H9 (cell line): ENCODE measurements at regions not wholly inside any gene's neighbourhood (a gene's known extent, or its start where the extent isn't known, plus 50 kb on each side); places are given as distances from the start of the nearest gene placed in this dataset.

Source experiments
- DNase-seq: peaks from one replicate; pipeline ENCODE4 v3.0.0-alpha.2; 2017
- H2AFZ ChIP-seq: one replicate; pipeline ENCODE4 v1.6.1; 2013; ENCODE audit warnings: mild to moderate bottlenecking, low read length, control low read depth, moderate library complexity
- H2AK5ac ChIP-seq: 2 replicates; pipeline ENCODE4 v1.6.1; 2013; ENCODE audit warnings: low read length, control low read depth, mixed read lengths; ENCODE audit not compliant: insufficient read length
- H2BK120ac ChIP-seq: one replicate; pipeline ENCODE4 v1.6.1; 2013; ENCODE audit warnings: low read depth, mild to moderate bottlenecking, low read length, control low read depth, inconsistent platforms; ENCODE audit not compliant: poor library complexity, severe bottlenecking
- H2BK12ac ChIP-seq: 2 replicates; pipeline ENCODE4 v1.6.1; 2013; ENCODE audit warnings: low read length, control low read depth, mixed read lengths, low read depth; ENCODE audit not compliant: insufficient read length
- H2BK15ac ChIP-seq: 2 replicates; pipeline ENCODE4 v1.6.1; 2013; ENCODE audit warnings: low read depth, low read length, control low read depth
- H2BK20ac ChIP-seq: one replicate; pipeline ENCODE4 v1.6.1; 2013; ENCODE audit warnings: low read depth, mild to moderate bottlenecking, low read length, control low read depth, inconsistent platforms; ENCODE audit not compliant: poor library complexity, severe bottlenecking
- H2BK5ac ChIP-seq: 2 replicates; pipeline ENCODE4 v1.6.1; 2013; ENCODE audit warnings: low read length, control low read depth, mixed read lengths; ENCODE audit not compliant: insufficient read length
- H3K14ac ChIP-seq: 2 replicates; pipeline ENCODE4 v1.6.1; 2013; ENCODE audit warnings: low read length, control low read depth; ENCODE audit not compliant: insufficient read depth
- H3K18ac ChIP-seq: 2 replicates; pipeline ENCODE4 v1.6.1; 2013; ENCODE audit warnings: low read depth, mild to moderate bottlenecking, mixed read lengths, low read length, control low read depth; ENCODE audit not compliant: insufficient read length
- H3K23ac ChIP-seq: 2 replicates; pipeline ENCODE4 v1.6.1; 2013; ENCODE audit warnings: low read length, control low read depth, mixed read lengths, low read depth; ENCODE audit not compliant: insufficient read length
- H3K23me2 ChIP-seq: 2 replicates; pipeline ENCODE4 v1.6.1; 2013; ENCODE audit warnings: low read depth, mild to moderate bottlenecking, mixed read lengths, low read length, control low read depth; ENCODE audit not compliant: insufficient read length, poor library complexity, severe bottlenecking
- H3K27ac ChIP-seq: 2 replicates; pipeline ENCODE4 v1.5.1; 2013; ENCODE audit warnings: low read length, control low read depth, mixed read lengths, low read depth; ENCODE audit not compliant: insufficient read length
- H3K27me3 ChIP-seq: 2 replicates; pipeline ENCODE4 v1.6.1; 2013; ENCODE audit warnings: low read length, control low read depth, inconsistent platforms; ENCODE audit not compliant: insufficient read depth
- H3K4ac ChIP-seq: 2 replicates; pipeline ENCODE4 v1.6.1; 2013; ENCODE audit warnings: low read depth, mild to moderate bottlenecking, control low read depth, inconsistent platforms, low read length, moderate library complexity
- H3K4me1 ChIP-seq: 2 replicates; pipeline ENCODE4 v1.6.1; 2013; ENCODE audit warnings: low read length, control low read depth, inconsistent platforms; ENCODE audit not compliant: insufficient read depth
- H3K4me2 ChIP-seq: 2 replicates; pipeline ENCODE4 v1.6.1; 2013; ENCODE audit warnings: low read length, control low read depth, mixed read lengths; ENCODE audit not compliant: insufficient read length, insufficient read depth
- H3K56ac ChIP-seq: 2 replicates; pipeline ENCODE4 v1.6.1; 2013; ENCODE audit warnings: low read depth, mild to moderate bottlenecking, mixed read lengths, low read length, control low read depth; ENCODE audit not compliant: insufficient read length
- H3K79me1 ChIP-seq: 2 replicates; pipeline ENCODE4 v1.6.1; 2013; ENCODE audit warnings: low read depth, mild to moderate bottlenecking, moderate library complexity, low read length, control low read depth, inconsistent platforms; ENCODE audit not compliant: insufficient read depth, poor library complexity, severe bottlenecking
- H3K79me2 ChIP-seq: 2 replicates; pipeline ENCODE4 v1.6.1; 2013; ENCODE audit warnings: low read length, control low read depth, inconsistent platforms; ENCODE audit not compliant: insufficient read depth
- H3K9ac ChIP-seq: 2 replicates; pipeline ENCODE4 v1.6.1; 2013; ENCODE audit warnings: low read length, control low read depth, mixed read lengths; ENCODE audit not compliant: insufficient read length; ENCODE audit errors: extremely low read depth
- H3K9me3 ChIP-seq: one replicate; pipeline ENCODE4 v1.6.1; 2013; ENCODE audit warnings: low read depth, low read length, inconsistent platforms; ENCODE audit not compliant: control insufficient read depth
- H3T11ph ChIP-seq: one replicate; pipeline ENCODE4 v1.6.1; 2013; ENCODE audit warnings: mild to moderate bottlenecking, low read length, control low read depth, inconsistent platforms
- H4K20me1 ChIP-seq: one replicate; pipeline ENCODE4 v1.6.1; 2013; ENCODE audit not compliant: control insufficient read depth, insufficient read length, insufficient read depth
- H4K5ac ChIP-seq: 2 replicates; pipeline ENCODE4 v1.6.1; 2013; ENCODE audit warnings: low read depth, mild to moderate bottlenecking, mixed read lengths, low read length, control low read depth; ENCODE audit not compliant: insufficient read length
- H4K8ac ChIP-seq: replicated peaks from 2 replicates; pipeline ENCODE4 v1.6.1; 2013; ENCODE audit warnings: low read length, control low read depth, mixed read lengths, low read depth; ENCODE audit not compliant: insufficient read length
- H4K91ac ChIP-seq: 2 replicates; pipeline ENCODE4 v1.6.1; 2013; ENCODE audit warnings: low read depth, mild to moderate bottlenecking, moderate library complexity, mixed read lengths, low read length, control low read depth; ENCODE audit not compliant: insufficient read length
- H3K27ac Mint-ChIP-seq, 3 experiments: 2 replicates in 2 of 3; 3 replicates in 1 of 3; pipeline ENCODE4 v1.8.0; 2020 to 2021; ENCODE audit warnings: mixed read lengths in 3 of 3, mild to moderate bottlenecking in 1 of 3, moderate library complexity in 1 of 3
- H3K27me3 Mint-ChIP-seq: 2 replicates; pipeline ENCODE4 v1.8.0; 2021; ENCODE audit warnings: low read depth, mild to moderate bottlenecking, moderate library complexity, mixed read lengths
- H3K36me3 Mint-ChIP-seq, 3 experiments: 2 replicates in 2 of 3; 3 replicates in 1 of 3; pipeline ENCODE4 v1.8.0; 2020 to 2021; ENCODE audit warnings: low read depth in 3 of 3, mixed read lengths in 3 of 3; ENCODE audit not compliant: insufficient read depth in 1 of 3
- H3K4me1 Mint-ChIP-seq, 2 experiments: 2 replicates each; pipeline ENCODE4 v1.8.0; 2020; ENCODE audit warnings: mixed read lengths in 2 of 2
- H3K4me3 Mint-ChIP-seq, 2 experiments: 2 replicates in 1 of 2; 3 replicates in 1 of 2; pipeline ENCODE4 v1.8.0; 2020 to 2021; ENCODE audit warnings: mild to moderate bottlenecking in 2 of 2, mixed read lengths in 2 of 2, moderate library complexity in 1 of 2
- H3K9me3 Mint-ChIP-seq, 2 experiments: 2 replicates in 1 of 2; 3 replicates in 1 of 2; pipeline ENCODE4 v1.8.0; 2020; ENCODE audit warnings: mild to moderate bottlenecking in 2 of 2, mixed read lengths in 2 of 2, moderate library complexity in 1 of 2
- WGBS: extraction: QIAGEN DNeasy Blood & Tissue Kit; methylation state at CpG from one replicate; pipeline ENCODE4 v1.1.7; 2013; ENCODE audit warnings: missing lambda C conversion rate, low lambda C conversion rate, mixed read lengths; ENCODE audit not compliant: insufficient read length; ENCODE audit errors: extremely low coverage; 5-methylcytosine and 5-hydroxymethylcytosine counted together
- TF ChIP-seq, protein P1 (sequence below): fragments of 200-600 bp; sonication (generic); conservative IDR thresholded peaks from 3 replicates; pipeline ENCODE4 v1.8.0; 2021; ENCODE audit warnings: antibody characterized with exemption, mild to moderate bottlenecking

DNA sequence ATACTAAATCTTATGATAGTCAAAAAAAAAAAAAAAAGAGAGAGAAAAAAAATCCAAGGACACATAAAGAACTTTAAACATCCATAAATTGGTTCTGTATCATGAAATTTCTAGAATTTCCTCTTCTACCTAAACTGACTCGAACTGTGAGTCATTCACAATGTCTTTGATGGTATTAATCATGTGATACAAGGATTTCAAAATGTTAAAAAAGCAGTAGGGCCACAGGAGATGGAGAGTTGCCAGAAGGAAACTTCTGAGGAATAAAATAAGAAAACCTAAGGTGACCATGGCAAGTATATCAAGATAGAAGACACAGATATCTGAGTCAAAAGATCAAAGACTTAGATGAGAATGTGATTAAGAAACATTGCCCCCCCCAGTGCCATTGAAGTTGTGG, 1320.9 kb upstream of the FLRT2 start:
- H3K18ac ChIP-seq = no peak overlapping the region
- H3K4me1 ChIP-seq = no peaks in the 10 kb centered on the region
- Mint-ChIP-seq H3K9me3 (peaks cover 0 to 2% of the 10 kb centered on the region in 2 experiments; a peak in 1 of 5 replicates), H3K4me3 (no peak overlapping the region), H3K4me1 (no peaks in the 10 kb centered on the region), H3K27ac (no peak overlapping the region), H3K27me3 (no peaks in the 10 kb centered on the region), H3K36me3 (no peaks in the 10 kb centered on the region)
- H2AK5ac ChIP-seq = no peak overlapping the region
- no peak for DNase-seq
- H3K23me2 ChIP-seq = no peaks in the 10 kb centered on the region
- H2BK12ac ChIP-seq = no peak overlapping the region
- no peak overlapping the region for H3K14ac ChIP-seq
- H3K27me3 ChIP-seq = no peaks in the 10 kb centered on the region
- no peaks in the 10 kb centered on the region for H3K79me1 ChIP-seq
- no CpG with 5 or more reads among the region's 1 CpG for WGBS
- H3K4me2 ChIP-seq = no peak overlapping the region
- no peak overlapping the region for H4K5ac ChIP-seq
- H4K8ac ChIP-seq = no peak overlapping the region
- H3K79me2 ChIP-seq = no peaks in the 10 kb centered on the region
- no peak overlapping the region for H3K23ac ChIP-seq
- no peak overlapping the region for H2BK15ac ChIP-seq
- H3K9me3 ChIP-seq = no peaks in the 10 kb centered on the region
- no peak overlapping the region for H2AFZ ChIP-seq
- H2BK120ac ChIP-seq = no peak overlapping the region
- no peaks in the 10 kb centered on the region for H4K20me1 ChIP-seq
- H3T11ph ChIP-seq = no peak overlapping the region
- no peak overlapping the region for H3K27ac ChIP-seq
- no peak overlapping the region for H4K91ac ChIP-seq
- no peak overlapping the region for H3K9ac ChIP-seq
- no peak overlapping the region for H2BK5ac ChIP-seq
- H2BK20ac ChIP-seq = no peak overlapping the region
- H3K56ac ChIP-seq = no peak overlapping the region
- TF ChIP-seq, protein P1, sequence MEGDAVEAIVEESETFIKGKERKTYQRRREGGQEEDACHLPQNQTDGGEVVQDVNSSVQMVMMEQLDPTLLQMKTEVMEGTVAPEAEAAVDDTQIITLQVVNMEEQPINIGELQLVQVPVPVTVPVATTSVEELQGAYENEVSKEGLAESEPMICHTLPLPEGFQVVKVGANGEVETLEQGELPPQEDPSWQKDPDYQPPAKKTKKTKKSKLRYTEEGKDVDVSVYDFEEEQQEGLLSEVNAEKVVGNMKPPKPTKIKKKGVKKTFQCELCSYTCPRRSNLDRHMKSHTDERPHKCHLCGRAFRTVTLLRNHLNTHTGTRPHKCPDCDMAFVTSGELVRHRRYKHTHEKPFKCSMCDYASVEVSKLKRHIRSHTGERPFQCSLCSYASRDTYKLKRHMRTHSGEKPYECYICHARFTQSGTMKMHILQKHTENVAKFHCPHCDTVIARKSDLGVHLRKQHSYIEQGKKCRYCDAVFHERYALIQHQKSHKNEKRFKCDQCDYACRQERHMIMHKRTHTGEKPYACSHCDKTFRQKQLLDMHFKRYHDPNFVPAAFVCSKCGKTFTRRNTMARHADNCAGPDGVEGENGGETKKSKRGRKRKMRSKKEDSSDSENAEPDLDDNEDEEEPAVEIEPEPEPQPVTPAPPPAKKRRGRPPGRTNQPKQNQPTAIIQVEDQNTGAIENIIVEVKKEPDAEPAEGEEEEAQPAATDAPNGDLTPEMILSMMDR = no peak
- no peak overlapping the region for H3K4ac ChIP-seq
